Heart left ventricle (tissue), 13 donors: ENCODE measurements at regions not wholly inside any gene's neighbourhood (a gene's known extent, or its start where the extent isn't known, plus 50 kb on each side); places are given as distances from the start of the nearest gene placed in this dataset.

Experiments used
- POLR2A ChIP-seq, 2 donors: fragments of 450-650 bp; IDR thresholded peaks; one replicate each; pipeline ENCODE4 v1.6.1; 2017; ENCODE audit warnings: antibody characterized with exemption in 2 of 2, mild to moderate bottlenecking in 2 of 2, moderate library complexity in 2 of 2
- TF ChIP-seq, protein P1 (sequence below), 12 donors: fragments of 200-600 bp; sonication (generic) in 4 of 12; IDR thresholded peaks; one replicate each; pipeline versions ENCODE4 v1.5.0 to v1.8.0; 2018 to 2022; ENCODE audit warnings: antibody characterized with exemption in 12 of 12, mild to moderate bottlenecking in 5 of 12
- donor health status: ischemic (EF 13 %, LVEDD 7.1; RV severe dilation, severe dysfunction).
- donor health status: DM: no; HTN: yes; CAD: no.
- donor health status: DM: no; HTN: no; CAD: no.
- donor health status: ischemic (EF 25% LVEDD 6.9; RV normal size, moderate dysfunction).
- donor health status: ischemic (EF 25% LVEDD 5.7; RV mildly dilated, moderate dysfunction).
- donor health status: ischemic (EF 35%, LVEDD 5.7; RV mildly dilated, moderate dysfunction).
- donor health status: nonischemic (EF 11% LVEDD 7.7; RV severe dilation, severe dysfunction).
- donor health status: DM: yes; HTN: yes; CAD: no.
- donor health status: PGD.
- donor health status: ischemic (EF 29% LVEDD 5.4; RV normal size, mild dysfunction).
- donor health status: nonischemic (EF 23%, LVEDD 6.1; RV moderate dilation, normal function).

GRCh38 chr4:108561116-108561515 lies 59.3 kb upstream of the RPL34 start:
- TF ChIP-seq, protein P1, sequence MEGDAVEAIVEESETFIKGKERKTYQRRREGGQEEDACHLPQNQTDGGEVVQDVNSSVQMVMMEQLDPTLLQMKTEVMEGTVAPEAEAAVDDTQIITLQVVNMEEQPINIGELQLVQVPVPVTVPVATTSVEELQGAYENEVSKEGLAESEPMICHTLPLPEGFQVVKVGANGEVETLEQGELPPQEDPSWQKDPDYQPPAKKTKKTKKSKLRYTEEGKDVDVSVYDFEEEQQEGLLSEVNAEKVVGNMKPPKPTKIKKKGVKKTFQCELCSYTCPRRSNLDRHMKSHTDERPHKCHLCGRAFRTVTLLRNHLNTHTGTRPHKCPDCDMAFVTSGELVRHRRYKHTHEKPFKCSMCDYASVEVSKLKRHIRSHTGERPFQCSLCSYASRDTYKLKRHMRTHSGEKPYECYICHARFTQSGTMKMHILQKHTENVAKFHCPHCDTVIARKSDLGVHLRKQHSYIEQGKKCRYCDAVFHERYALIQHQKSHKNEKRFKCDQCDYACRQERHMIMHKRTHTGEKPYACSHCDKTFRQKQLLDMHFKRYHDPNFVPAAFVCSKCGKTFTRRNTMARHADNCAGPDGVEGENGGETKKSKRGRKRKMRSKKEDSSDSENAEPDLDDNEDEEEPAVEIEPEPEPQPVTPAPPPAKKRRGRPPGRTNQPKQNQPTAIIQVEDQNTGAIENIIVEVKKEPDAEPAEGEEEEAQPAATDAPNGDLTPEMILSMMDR (IDR thresholded peaks at IDR 0.05), result no peak
- no peak for TF ChIP-seq POLR2A (IDR thresholded peaks at IDR 0.05)
